ENCODE measurements at regions not wholly inside any gene's neighbourhood (a gene's known extent, or its start where the extent isn't known, plus 50 kb on each side); places are given as distances from the start of the nearest gene placed in this dataset.
A peak's percentile ranks its signal among the peaks of the same experiment; 100 is the strongest.

DNA sequence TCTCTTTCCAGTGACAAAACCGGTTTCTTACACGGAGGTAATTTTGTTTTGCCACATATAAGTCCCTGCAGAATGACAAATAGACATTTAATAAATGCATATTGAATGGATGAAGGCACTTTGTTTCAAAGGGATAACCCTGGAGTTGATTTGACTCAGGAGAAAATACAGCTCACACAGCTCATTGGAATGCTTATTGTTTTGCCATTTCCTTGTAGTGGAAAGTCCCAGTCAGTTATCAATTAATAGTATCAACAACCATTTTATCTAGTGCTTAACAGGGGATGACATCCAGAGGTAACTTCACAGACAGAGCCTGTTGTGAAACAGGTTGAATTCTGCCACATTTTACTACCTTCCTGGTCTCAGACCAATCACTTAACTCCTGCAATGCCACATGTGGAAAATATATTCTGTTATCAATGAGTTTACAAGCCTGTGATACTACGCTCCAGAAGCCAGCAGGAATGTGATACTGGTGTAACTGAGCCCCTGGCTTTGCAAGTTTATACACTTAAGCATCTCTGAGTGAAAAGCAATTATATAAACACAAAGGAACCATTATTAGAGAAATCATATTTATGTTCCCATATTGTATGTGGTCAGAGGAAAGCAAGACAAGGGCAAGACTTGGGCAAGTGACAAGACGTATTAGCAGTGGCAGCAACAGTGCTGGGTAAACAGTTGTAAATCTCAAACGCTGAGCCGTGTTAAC lies 123.1 kb upstream of the ANKRD55 start:
- Histone ChIP-seq H3K27me3 (no peaks in the 10 kb centered on the region), H3K4me1 (ENCODE audit: low read depth) (peaks cover 4% of the 10 kb centered on the region), H3K9me3 (ENCODE audit: low read depth) (no peaks in the 10 kb centered on the region), H3K27ac (no peak overlapping the region), H3K36me3 (no peaks in the 10 kb centered on the region), H3K4me3 (no peak overlapping the region)
- TF ChIP-seq, protein P1, sequence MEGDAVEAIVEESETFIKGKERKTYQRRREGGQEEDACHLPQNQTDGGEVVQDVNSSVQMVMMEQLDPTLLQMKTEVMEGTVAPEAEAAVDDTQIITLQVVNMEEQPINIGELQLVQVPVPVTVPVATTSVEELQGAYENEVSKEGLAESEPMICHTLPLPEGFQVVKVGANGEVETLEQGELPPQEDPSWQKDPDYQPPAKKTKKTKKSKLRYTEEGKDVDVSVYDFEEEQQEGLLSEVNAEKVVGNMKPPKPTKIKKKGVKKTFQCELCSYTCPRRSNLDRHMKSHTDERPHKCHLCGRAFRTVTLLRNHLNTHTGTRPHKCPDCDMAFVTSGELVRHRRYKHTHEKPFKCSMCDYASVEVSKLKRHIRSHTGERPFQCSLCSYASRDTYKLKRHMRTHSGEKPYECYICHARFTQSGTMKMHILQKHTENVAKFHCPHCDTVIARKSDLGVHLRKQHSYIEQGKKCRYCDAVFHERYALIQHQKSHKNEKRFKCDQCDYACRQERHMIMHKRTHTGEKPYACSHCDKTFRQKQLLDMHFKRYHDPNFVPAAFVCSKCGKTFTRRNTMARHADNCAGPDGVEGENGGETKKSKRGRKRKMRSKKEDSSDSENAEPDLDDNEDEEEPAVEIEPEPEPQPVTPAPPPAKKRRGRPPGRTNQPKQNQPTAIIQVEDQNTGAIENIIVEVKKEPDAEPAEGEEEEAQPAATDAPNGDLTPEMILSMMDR (IDR thresholded peaks at IDR 0.05; ENCODE audit: low read depth, low read length), result no peak
- DNase-seq (ENCODE audit: low read depth in 1 of 2, low spot score in 1 of 2), result no peak

DNA sequence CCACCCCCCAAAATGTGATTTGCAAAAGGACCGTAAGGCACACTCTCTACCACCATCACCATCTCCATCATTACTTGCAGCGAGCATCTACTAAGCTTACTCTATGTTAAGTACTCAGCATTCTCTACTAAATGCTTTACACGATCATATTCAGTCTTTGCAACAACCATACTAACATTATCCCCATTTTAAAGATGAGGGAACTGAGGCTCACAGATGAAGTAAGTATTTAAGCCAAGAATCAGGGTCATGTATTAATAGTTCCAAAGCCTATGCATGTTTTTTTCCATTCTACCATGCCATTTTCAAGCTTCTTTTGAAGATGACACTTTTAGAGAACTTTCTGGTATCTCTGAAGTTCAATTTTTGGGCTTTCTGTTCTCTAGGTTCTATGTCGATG lies 121.7 kb upstream of the ANKRD55 start:
- Histone ChIP-seq H3K36me3 (no peaks in the 10 kb centered on the region), H3K4me1 (ENCODE audit: low read depth) (peaks cover 4% of the 10 kb centered on the region), H3K27ac (no peak overlapping the region), H3K9me3 (ENCODE audit: low read depth) (no peaks in the 10 kb centered on the region), H3K27me3 (no peaks in the 10 kb centered on the region), H3K4me3 (no peak overlapping the region)
- TF ChIP-seq, protein P1 (IDR thresholded peaks at IDR 0.05; ENCODE audit: low read depth, low read length), result no peak
- no peak for DNase-seq (ENCODE audit: low read depth in 1 of 2, low spot score in 1 of 2)

DNA sequence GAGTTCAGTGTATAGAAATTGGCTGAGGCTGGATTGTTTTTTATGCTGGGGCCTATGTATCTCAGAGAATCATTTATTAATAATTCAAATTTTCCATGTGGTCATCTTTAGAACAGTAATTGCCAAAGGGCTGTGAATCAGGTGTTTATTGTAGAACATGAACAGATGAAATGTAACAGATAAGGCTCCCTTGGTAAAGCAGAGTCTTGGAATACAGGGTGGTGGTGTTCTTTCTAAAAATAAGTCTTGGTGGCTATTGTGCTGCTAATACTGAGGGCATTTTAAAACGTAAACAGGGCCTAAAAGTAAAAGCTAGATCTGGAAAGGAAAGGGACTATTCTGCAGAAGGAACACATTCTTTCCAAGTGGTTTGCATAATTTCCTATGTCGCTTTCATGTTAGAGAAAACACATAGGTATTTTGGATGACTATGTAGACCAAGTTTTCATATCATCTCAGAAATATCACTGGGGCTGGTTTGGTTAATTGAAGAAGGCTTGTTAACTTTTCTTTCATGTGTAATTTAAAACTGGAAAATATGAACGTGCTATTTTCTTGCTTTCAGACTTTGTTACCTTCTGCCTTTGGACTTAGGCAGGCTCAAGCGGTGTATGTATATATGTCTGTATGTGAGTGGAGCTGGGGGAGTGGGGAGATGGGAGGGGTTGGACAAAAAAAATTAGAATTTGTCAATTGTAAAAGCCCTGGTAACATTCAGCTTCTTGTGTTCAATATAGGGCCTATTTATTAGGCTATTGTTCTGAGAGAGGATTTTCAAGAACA lies 119.9 kb upstream of the ANKRD55 start:
- H3K27me3 ChIP-seq, result no peaks in the 10 kb centered on the region
- no peaks in the 10 kb centered on the region for H3K9me3 ChIP-seq (ENCODE audit: low read depth)
- peaks cover 4% of the 10 kb centered on the region for H3K4me1 ChIP-seq (ENCODE audit: low read depth)
- TF ChIP-seq, protein P1 (IDR thresholded peaks at IDR 0.05; ENCODE audit: low read depth, low read length), result no peak
- no peak overlapping the region for H3K4me3 ChIP-seq
- no peak overlapping the region for H3K27ac ChIP-seq
- DNase-seq (ENCODE audit: low read depth in 1 of 2, low spot score in 1 of 2), result no peak
- no peaks in the 10 kb centered on the region for H3K36me3 ChIP-seq

DNA sequence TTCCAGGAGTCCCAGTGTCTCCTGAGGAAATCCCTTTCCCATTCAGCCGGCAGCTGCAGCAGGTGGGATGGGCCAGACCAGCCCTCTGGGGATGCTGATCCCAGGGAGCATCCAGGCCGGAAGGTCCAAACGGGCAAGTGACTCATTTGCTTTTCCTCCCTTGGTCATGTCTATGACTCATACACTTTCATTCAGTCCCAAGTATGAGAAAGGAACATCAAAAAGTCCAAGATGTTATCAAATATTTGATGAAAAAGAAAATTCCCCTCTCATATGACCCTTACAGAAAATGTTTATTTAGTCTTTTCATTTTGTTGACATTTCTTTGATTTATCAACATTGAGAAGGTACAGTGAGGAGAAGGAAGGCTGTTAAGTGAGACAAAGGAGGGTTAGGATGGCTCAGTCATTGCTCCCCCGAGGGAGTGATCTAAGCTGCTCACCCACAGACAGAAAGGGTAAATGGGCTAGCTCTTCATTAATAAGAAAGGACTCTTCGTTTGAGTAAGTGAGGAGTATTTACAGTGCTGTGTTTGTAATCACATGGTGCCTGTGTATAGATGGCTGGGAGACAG lies 117.6 kb upstream of the ANKRD55 start:
- Histone ChIP-seq H3K4me3 (no peak overlapping the region), H3K9me3 (ENCODE audit: low read depth) (no peaks in the 10 kb centered on the region), H3K27me3 (no peaks in the 10 kb centered on the region), H3K4me1 (ENCODE audit: low read depth) (peaks cover 4% of the 10 kb centered on the region), H3K36me3 (no peaks in the 10 kb centered on the region), H3K27ac (no peak overlapping the region)
- TF ChIP-seq, protein P1 (IDR thresholded peaks at IDR 0.05; ENCODE audit: low read depth, low read length), result no peak
- DNase-seq (ENCODE audit: low read depth in 1 of 2, low spot score in 1 of 2), result peak in 1 of 2 donors; percentile 80

DNA sequence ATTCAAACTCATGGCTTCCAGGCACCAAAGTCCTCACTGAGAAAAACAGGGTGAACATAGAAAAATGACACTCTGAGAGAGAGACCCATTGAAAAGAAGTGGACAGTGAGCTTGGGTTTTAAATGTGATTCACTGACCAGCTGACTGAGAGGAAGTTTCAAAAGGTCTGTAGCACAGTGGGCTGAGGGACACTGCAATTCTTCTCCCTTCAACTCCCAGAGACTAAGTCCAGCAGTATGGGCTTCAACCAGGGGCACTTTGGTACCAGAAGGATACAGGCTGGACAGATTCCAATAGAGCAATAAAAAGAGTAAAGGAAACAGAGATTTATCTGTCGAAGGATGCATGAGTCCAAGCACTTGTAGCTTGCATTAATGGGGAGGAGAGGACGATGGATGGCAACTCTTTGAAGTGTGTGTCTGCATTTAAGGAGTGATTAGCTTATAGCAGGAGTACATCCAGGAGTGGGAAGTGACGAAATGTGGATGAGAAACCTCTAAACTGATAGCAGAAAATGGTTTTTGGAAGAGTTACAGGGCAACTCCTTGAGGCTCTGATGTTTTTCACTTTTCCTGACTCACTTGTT lies 117.0 kb upstream of the ANKRD55 start:
- Histone ChIP-seq H3K27me3 (no peaks in the 10 kb centered on the region), H3K27ac (no peak overlapping the region), H3K4me3 (no peak overlapping the region), H3K9me3 (ENCODE audit: low read depth) (no peaks in the 10 kb centered on the region), H3K4me1 (ENCODE audit: low read depth) (peaks cover 4% of the 10 kb centered on the region), H3K36me3 (no peaks in the 10 kb centered on the region)
- TF ChIP-seq, protein P1 (IDR thresholded peaks at IDR 0.05; ENCODE audit: low read depth, low read length), result no peak
- no peak for DNase-seq (ENCODE audit: low read depth in 1 of 2, low spot score in 1 of 2)
